DMS 273 treated with DMSO at 0.1 percent for 48 hours (cell line): ENCODE measurements at regions not wholly inside any gene's neighbourhood (a gene's known extent, or its start where the extent isn't known, plus 50 kb on each side); places are given as distances from the start of the nearest gene placed in this dataset.
"Not testable (repeated sequence)": the region's sequence is repeated elsewhere in the genome, so short reads cannot be mapped to it uniquely, and the experiment has no call there.

Experiments
- DNase-seq: peaks from one replicate; lab custom pipeline; 2025; lab: John Stamatoyannopoulos, UW

DNA sequence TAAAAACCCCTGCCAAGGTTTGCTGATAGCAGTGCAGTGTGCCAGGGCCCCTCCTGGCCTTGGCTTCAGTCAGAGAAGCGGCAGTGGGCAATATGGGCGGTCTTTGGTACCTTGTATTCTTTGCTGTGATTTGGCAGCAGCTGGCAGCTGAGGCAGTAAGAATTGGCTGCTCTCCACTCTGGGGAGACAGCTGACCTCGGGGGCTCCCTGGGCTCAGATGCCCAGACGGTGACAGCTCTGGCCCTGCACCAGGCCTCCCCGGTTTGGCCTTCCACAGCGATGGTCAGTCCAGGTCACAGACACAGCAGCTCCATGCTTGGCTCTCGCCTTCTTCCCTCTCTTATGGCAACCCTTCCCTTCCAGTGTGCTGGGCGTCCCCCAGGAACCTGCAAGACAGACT is 330.9 kb downstream of the BCOR start:
- no peak for DNase-seq

DNA sequence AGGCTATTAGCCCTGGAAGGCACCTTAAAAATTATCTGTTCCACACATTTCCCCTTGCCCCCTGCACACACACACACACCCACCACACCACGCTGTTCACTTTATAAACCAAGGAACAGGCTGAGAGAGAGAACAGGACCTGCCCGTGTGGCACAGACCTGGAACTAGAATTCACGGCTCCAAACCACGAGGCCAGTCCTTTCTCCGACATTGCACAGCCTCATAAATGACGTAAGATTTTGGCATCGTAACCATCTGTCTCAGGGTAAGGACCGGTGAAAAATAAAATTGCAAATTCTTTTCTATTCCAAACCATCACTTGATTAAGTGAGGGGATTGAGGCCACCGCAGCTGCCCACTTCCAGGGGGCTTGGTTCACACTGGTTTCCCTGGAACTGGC is 330.3 kb downstream of the BCOR start:
- no peak for DNase-seq

- DNase-seq: no peak
Measured at GRCh38 chrX:39769748-39770147, 328.0 kb downstream of the BCOR start.

DNA sequence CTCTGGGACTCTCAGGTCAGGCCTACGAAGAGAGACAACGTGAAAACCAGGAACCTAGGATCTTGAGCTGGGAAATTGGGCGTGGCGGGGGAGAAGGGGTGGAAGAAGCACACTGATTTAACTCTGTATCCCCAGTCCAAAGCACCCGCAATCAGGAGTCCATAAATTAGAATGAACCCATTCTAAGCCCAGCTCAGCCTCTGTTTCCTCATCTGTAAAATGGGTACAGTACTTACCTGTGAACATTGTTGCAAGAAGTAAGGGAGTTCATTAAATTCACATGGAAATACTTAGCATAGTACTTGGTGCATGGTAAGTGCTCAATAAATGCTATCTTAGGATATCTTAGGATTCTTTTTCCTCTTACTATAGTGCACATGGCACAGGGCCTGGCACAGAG is 326.7 kb downstream of the BCOR start:
- no peak for DNase-seq

- DNase-seq: no peak
Measured at GRCh38 chrX:39772057-39772832, 325.5 kb downstream of the BCOR start.

- no peak for DNase-seq
Measured at GRCh38 chrX:39773150-39773549, 324.6 kb downstream of the BCOR start.

- DNase-seq: no peak
Measured at GRCh38 chrX:39773923-39774773, 323.6 kb downstream of the BCOR start.

- no peak for DNase-seq
Measured at GRCh38 chrX:39774774-39775328, 322.9 kb downstream of the BCOR start.

GRCh38 chrX:39777623-39778025 is 320.1 kb downstream of the BCOR start:
- DNase-seq: no peak

GRCh38 chrX:39779952-39780783 is 317.6 kb downstream of the BCOR start:
- DNase-seq: no peak

DNA sequence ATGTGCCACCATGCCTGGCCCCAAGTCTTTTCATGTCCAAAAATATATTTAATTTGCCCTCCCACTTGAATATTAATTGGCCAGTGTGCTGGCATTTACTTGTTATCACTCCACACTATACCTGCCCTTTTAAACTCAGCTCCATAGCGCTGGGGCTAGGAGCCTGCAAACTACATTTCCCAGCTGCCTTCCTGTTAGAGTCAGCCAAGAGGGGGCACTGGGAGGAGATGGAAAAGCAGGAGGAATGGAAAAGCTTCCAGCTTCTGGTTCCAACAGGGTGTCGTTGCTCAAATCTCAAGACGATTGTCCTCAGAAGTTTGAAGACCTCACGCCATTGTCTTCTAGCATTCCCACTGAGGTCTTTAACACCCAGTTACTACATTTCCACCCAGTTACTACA is 315.5 kb downstream of the BCOR start:
- no peak for DNase-seq

DNA sequence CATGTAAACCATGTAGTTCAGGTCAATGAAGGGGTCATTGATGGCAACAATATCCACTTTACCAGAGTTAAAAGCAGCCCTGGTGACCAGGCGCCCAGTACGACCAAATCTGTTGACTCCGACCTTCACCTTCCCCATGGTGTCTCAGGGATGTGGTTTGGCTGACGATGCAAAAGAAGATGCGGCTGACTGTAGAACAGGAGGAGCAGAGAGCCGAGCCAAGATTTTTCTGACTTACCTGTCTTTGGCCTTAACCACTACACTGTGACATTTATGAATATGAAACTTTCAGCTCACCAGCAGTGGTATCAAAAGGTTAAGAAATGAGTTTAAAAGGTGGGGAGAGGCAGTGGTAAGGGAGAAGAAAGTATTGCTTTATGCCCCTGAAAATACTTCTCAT is 309.8 kb downstream of the BCOR start:
- no peak for DNase-seq

GRCh38 chrX:39788521-39788920 is 309.2 kb downstream of the BCOR start:
- DNase-seq: no peak

DNA sequence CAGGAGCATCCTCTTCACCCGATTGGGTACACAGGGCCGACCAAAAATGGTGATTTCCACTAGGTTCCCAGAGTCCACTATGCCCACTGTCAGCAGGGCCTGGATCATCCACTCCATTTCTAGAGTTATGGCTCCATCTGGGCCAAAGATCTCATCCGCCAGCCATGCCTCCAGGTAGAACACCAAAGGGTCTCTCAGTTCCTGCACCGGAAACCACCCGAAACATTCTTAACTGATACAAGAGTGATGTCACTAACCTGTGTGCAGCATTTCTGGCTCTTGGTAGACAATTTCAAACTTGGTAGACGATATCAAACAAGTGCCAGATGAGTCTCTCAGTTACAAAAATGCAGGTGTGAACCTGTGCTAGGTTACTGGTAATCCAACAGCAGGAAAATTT is 306.1 kb downstream of the BCOR start:
- DNase-seq: no peak

- no peak for DNase-seq
Measured at GRCh38 chrX:39795605-39796004, 302.2 kb downstream of the BCOR start.

DNA sequence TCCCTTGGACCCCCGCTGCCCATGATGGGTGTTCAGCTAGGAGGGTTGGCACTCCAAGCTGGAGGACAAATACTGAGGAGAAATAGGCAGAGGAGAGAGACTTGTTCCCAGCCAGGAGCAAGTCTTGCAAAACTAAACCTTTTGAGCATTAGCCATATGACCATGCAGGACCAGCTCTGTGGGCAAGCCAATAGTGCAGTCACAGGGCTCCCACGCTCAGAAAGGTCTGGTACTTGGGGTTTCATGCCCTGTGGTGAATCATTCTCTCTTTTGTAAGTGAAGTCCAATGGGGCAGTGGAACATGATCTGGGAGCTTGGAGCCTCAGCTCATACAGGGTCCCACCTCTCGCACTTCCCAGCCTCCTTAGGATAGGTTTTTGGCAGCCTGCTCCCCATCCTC is 300.9 kb downstream of the BCOR start:
- DNase-seq: no peak

DNA sequence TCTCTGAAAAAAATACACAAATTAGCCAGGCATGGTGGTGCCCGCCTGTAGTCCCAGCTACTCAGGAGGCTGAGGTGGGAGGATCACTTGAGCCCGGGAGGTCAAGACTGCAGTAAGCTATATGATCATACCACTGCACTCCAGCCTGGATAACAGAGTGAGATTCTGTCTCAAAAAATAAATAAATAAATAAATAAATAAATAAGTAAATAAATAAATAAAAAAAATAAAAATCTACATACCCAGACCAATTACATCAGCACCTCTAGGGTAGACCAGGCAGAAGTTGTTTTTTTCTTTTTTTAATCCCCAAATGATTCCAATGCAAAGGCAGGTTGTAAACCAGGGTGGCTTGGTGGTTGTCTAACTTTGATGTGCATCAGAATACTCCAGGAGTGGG is 299.3 kb downstream of the BCOR start:
- DNase-seq: not testable (repeated sequence)

DNA sequence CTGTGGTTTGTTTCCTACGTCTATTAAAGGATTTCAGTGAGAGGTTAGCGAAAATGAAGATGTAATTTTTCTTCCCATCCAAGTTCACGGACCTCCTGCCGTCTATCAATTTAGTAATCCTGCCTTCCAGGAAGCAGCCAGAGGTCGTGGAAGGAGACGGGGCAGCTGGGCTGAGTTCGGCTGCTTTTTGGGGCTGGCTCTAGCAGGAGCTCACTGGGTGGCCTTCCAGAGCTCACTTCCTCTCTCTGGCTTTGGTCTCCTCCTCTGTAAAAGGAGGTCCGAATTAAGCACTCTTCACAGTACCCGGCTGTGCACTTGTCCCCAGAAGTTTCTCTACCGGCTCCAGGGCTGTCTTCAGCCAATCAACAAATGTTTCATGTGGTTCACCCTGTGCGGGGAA is 295.4 kb downstream of the BCOR start:
- DNase-seq: no peak

DNA sequence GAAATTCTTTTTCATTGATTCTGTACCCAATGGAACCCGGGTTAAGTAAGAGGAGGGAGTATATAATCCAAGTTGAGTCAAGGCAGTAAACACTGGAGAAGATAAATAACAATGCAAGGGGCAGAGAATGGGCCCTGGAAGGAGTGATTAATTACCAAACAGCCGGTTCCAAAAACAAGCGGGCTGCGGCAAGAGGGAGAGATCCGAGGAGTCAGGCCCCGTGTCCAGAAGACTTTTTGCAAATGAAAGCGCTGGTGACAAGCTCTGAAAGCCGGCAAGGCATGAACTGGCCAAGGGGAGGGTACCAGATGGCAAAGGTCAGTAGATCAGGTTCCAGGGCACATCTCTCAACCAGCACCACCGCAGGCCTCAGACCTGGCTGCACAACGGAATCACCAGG is 294.9 kb downstream of the BCOR start:
- DNase-seq: no peak

DNA sequence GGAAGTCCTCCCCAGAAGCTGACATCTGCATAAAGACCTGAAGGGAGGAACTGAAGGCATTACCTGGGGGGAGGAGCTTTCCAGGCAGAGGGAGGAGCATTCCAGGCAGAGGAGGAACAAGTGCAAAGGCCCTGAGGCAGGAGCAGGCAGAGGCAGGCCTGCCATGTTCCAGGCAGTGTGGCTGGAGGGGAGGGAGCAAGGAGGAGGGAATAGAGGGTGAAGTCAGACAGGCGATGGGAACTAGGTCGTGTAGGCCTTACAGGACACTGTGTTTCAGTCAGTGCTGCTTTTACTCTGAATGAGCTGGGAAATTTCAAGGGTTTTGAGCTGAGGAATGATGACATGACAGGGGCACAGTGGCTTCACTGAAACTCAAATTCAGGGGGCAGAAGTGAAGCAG is 292.7 kb downstream of the BCOR start:
- no peak for DNase-seq

GRCh38 chrX:39805825-39806224 is 291.9 kb downstream of the BCOR start:
- DNase-seq: no peak

DNA sequence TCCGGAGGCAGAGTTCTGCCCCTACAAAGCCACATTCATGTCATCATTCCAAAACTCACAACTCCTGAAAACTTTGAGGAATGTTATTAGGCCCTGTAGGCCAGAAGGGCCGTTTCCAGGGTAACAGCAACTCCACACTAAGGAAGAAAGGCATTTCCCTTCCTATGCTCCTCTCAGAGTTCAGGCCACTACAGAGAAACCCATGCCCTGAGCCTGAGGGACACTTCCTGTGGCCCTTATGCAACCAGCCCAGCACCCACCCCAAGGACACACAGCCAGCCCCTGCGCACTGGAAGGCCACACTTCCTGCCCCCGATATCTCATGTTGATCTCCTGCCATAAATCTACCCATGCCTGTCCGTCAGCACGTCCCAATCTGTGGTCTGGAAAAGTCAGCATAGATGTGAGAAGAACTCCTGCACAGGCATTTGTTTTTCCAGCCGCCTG is 289.3 kb downstream of the BCOR start:
- DNase-seq: no peak
